ENCODE measurements at regions not wholly inside any gene's neighbourhood (a gene's known extent, or its start where the extent isn't known, plus 50 kb on each side); places are given as distances from the start of the nearest gene placed in this dataset.
"Not testable (repeated sequence)": the region's sequence is repeated elsewhere in the genome, so short reads cannot be mapped to it uniquely, and the experiment has no call there.

GRCh38 chr14:89061696-89062095, 237.2 kb downstream of the TTC8 start:
- DNase-seq (ENCODE audit: low read depth in 3 of 3) = no peak

GRCh38 chr14:89065879-89066278, 241.4 kb downstream of the TTC8 start:
- no peak for DNase-seq (ENCODE audit: low read depth in 3 of 3)

GRCh38 chr14:89067293-89067972, 243.0 kb downstream of the TTC8 start:
- no peak for DNase-seq (ENCODE audit: low read depth in 3 of 3)

GRCh38 chr14:89078021-89078795, 253.8 kb downstream of the TTC8 start:
- DNase-seq (ENCODE audit: low read depth in 3 of 3) = no peak

- DNase-seq (ENCODE audit: low read depth in 3 of 3) = no peak
Measured at GRCh38 chr14:89085231-89085731, 260.8 kb downstream of the TTC8 start.

- DNase-seq (ENCODE audit: low read depth in 3 of 3) = no peak
Measured at GRCh38 chr14:89085737-89086382, 261.4 kb downstream of the TTC8 start.

- no peak for DNase-seq (ENCODE audit: low read depth in 3 of 3)
Measured at GRCh38 chr14:89088530-89088929, 264.1 kb downstream of the TTC8 start.

- DNase-seq (ENCODE audit: low read depth in 3 of 3) = no peak
Measured at GRCh38 chr14:89089330-89089729, 264.9 kb downstream of the TTC8 start.

GRCh38 chr14:89091781-89092180, 267.3 kb downstream of the TTC8 start:
- no peak for DNase-seq (ENCODE audit: low read depth in 3 of 3)

GRCh38 chr14:89093083-89093730, 268.8 kb downstream of the TTC8 start:
- DNase-seq (ENCODE audit: low read depth in 3 of 3) = no peak

GRCh38 chr14:89095036-89095435, 270.6 kb downstream of the TTC8 start:
- no peak for DNase-seq (ENCODE audit: low read depth in 3 of 3)

- no peak for DNase-seq (ENCODE audit: low read depth in 3 of 3)
Measured at GRCh38 chr14:89096946-89097345, 272.5 kb downstream of the TTC8 start.

GRCh38 chr14:89098254-89098653, 273.8 kb downstream of the TTC8 start:
- no peak for DNase-seq (ENCODE audit: low read depth in 3 of 3)

- DNase-seq (ENCODE audit: low read depth in 3 of 3) = not testable (repeated sequence)
Measured at GRCh38 chr14:89104171-89104817, 279.8 kb downstream of the TTC8 start.

- not testable (repeated sequence) for DNase-seq (ENCODE audit: low read depth in 3 of 3)
Measured at GRCh38 chr14:89104861-89105260, 280.4 kb downstream of the TTC8 start.

Measured in stimulated activated CD4-positive, alpha-beta T cell treated with anti-CD3 and anti-CD28 coated beads, TNF-alpha, amount 100 ng/mL, for 48 hours (primary cell).